ENCODE measurements at regions not wholly inside any gene's neighbourhood (a gene's known extent, or its start where the extent isn't known, plus 50 kb on each side); places are given as distances from the start of the nearest gene placed in this dataset.

DNA sequence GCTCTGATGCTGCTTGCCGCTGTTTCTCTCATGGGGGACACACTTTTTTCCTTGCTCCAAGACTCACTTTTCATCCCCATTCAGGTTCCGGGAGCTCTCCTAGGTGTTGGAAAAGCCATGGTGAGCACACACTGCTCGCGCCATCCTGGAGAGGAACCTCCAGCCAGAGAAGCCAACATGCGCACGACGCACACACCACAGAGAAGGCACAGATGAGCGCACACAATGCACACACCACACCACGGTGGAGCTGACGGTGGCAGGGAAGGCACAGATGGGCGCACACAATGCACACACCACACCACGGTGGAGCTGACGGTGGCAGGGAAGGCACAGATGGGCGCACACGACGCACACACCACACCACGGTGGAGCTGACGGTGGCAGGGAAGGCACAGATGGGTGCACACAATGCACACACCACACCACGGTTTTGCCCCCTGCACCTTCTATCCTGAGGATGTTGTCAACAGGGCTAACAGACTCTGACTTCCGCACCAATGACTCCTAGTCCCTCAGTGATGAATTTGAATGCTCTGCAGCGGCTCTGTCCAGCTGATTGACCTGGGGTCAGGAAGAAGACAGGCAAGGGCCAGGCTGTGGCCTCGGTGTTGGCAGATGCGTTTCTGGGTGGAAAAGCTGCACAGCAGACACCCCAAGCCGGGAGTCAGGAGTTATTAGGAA, 154.7 kb downstream of the ERMARD start:
- ChIA-PET POLR2A (ENCODE audit: low non-redundant PET) (no interaction called here), CTCF (interaction anchor here (0.6 kb wide), 2 partner anchors 296 to 804 kb away, joined by 4 read pairs; no protein-coding TSS in a partner anchor)
- TF ChIP-seq, protein P1, sequence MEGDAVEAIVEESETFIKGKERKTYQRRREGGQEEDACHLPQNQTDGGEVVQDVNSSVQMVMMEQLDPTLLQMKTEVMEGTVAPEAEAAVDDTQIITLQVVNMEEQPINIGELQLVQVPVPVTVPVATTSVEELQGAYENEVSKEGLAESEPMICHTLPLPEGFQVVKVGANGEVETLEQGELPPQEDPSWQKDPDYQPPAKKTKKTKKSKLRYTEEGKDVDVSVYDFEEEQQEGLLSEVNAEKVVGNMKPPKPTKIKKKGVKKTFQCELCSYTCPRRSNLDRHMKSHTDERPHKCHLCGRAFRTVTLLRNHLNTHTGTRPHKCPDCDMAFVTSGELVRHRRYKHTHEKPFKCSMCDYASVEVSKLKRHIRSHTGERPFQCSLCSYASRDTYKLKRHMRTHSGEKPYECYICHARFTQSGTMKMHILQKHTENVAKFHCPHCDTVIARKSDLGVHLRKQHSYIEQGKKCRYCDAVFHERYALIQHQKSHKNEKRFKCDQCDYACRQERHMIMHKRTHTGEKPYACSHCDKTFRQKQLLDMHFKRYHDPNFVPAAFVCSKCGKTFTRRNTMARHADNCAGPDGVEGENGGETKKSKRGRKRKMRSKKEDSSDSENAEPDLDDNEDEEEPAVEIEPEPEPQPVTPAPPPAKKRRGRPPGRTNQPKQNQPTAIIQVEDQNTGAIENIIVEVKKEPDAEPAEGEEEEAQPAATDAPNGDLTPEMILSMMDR (conservative IDR thresholded peaks at IDR 0.05; ENCODE audit: low read depth), result no peak
- H3K27ac ChIP-seq, result no peak overlapping the region
- no peak for DNase-seq (ENCODE audit: low spot score)

DNA sequence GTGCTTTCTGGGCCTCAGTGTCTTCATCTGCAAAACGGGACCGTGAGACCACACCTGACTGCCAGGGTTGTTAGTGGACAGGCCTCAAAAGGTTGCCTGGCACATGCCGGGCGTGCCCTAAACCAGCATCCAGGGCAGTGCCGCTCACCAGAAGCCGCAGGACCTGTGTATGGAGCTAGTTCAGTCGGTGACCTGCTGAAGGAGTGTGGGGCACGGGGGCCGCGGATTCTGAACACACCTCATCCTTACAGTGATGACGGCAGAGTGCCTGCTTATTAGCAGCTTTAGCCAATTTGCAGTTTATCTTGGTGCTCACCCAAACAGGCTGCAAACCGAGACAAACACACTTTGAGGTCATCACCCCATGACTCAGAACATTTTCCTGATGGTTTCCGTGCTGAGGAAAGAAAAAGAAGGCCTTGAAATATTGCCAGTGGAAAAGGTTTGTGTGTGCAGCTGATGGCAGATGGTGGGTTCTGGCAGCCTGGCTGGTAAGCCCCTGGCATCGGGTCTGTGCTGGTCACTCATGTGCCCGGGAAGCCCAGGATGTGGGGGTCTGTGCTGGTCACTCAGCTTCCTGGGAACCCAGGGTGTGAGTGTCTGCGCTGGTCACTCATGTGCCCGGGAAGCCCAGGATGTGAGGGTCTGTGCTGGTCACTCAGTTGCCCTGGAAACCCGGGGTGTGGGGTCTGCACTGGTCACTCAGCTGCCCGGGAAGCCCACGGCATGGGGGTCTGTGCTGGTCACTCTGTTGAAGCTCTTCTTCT, 153.8 kb downstream of the ERMARD start:
- ChIA-PET CTCF (interaction anchor here (0.6 to 0.9 kb wide), 2 partner anchors 11 to 803 kb away, joined by 3 to 4 read pairs; no protein-coding TSS in a partner anchor), POLR2A (ENCODE audit: low non-redundant PET) (interaction anchor here (0.6 kb wide), 1 partner anchor 121 kb away, joined by 3 read pairs; no protein-coding TSS in a partner anchor)
- DNase-seq (ENCODE audit: low spot score), result peak; percentile 61
- TF ChIP-seq, protein P1 (conservative IDR thresholded peaks at IDR 0.05; ENCODE audit: low read depth), result no peak
- peak overlapping the region; percentile 50 for H3K27ac ChIP-seq

DNA sequence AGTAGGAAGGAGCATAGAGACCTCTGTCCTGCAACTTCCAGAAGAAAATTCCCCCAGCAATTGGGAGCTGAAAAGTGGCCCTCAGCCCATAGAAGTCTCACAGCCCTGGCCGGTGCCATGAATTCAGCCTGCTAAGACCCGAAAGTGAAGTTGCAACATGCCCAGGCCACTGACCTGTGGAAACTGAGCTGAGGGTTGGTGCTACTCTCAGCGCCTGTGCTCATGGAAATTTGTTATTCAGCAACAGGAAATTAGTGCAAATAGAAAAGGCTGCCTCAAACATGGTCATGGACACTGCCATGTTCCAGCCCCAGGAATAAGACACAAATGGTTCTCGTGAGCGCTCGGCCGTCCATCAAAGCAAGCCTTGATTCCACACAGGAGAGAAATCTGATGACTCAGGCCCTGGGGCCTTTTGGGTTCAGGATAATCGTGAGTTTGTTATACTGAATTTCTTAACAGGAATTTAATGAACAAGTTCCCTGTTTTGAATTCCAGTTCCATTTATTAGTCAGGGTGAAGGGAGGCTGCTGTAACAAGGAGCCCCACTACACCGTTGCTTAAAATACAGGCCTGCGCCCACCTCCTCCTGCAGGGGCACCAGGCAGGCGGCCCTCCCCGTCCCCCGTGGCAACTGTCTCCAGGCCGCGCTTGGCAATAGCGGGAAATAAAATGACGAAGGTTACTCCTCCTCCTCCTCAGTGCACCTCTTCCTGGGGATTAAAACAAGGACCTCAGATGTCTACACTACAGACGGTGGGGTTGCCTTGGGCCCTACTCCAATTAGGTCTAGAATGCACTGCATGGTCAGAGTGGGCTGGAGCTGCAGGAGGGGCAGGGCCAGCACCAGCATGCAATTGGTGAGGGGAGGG, 152.9 kb downstream of the ERMARD start:
- DNase-seq (ENCODE audit: low spot score), result no peak
- ChIA-PET POLR2A (ENCODE audit: low non-redundant PET) (no interaction called here), CTCF (interaction anchor here (0.9 kb wide), 1 partner anchor 10 kb away, joined by 3 read pairs; no protein-coding TSS in a partner anchor)
- peak overlapping the region; percentile 50 for H3K27ac ChIP-seq
- TF ChIP-seq, protein P1 (conservative IDR thresholded peaks at IDR 0.05; ENCODE audit: low read depth), result no peak

DNA sequence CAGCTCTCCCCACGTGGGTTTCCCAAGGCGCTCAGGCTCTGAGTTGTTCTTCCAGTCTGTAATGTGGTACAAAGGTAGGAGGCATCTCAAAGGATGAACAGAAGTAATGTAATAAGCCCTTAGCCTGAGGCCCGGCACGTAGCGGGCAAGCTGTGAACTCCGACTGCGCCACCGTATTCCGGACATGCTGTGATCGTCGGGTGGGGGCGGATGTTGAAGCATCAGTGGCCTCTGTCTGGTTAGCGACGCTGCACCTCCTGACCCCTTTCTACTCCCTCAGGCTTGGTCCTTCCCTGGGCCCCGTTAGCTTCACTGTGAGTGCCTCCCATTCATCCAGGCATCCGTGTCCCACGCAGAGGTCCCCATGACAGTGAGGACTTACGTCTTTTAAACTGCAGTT, 151.7 kb downstream of the ERMARD start:
- DNase-seq (ENCODE audit: low spot score), result no peak
- POLR2A ChIA-PET (ENCODE audit: low non-redundant PET), result no interaction called here
- TF ChIP-seq, protein P1 (conservative IDR thresholded peaks at IDR 0.05; ENCODE audit: low read depth), result no peak
- CTCF ChIA-PET, result interaction anchor here (0.6 kb wide), 1 partner anchor 248 kb away, joined by 5 read pairs; no protein-coding TSS in a partner anchor
- H3K27ac ChIP-seq, result no peak overlapping the region

DNA sequence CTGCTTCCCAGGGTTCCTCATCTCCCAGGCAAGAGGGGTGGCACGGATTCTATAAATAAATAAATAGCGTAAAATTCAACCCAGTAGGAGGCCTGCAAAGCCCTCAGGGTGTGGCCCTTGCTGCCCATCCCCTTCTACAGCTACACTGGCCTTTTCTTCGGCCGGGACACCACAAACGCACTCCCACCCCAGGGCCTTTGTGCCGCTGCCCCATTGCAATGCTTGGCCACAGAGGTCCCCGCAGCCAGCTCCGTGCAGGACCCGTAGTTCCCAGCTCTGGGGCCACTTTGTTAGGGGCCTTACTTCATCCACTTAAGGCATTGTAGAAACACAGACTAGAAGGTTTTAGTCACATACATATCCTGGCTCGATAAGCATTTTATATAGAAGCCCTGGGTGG, 151.2 kb downstream of the ERMARD start:
- DNase-seq (ENCODE audit: low spot score), result no peak
- ChIA-PET CTCF (no interaction called here), POLR2A (ENCODE audit: low non-redundant PET) (no interaction called here)
- no peak overlapping the region for H3K27ac ChIP-seq
- TF ChIP-seq, protein P1 (conservative IDR thresholded peaks at IDR 0.05; ENCODE audit: low read depth), result no peak

DNA sequence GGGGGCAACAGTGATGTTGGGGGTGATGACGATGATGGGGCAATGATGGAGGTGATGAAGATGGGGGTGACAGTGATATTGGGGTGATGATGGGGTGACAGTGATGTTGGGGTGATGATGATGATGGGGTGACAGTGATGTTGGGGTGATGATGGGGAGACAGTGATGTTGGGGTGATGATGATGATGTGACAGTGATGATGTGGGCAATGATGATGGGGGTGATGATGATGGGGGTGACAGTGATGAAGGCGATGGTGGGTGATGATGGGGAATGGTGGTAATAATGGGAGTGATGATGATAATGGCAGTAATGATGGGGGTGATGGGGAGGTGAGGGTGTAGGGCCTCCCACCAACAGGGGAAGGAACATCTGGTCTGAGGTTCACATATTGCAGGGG, 150.6 kb downstream of the ERMARD start:
- TF ChIP-seq, protein P1 (conservative IDR thresholded peaks at IDR 0.05; ENCODE audit: low read depth), result no peak
- no peak for DNase-seq (ENCODE audit: low spot score)
- CTCF ChIA-PET, result no interaction called here
- H3K27ac ChIP-seq, result no peak overlapping the region
- POLR2A ChIA-PET (ENCODE audit: low non-redundant PET), result no interaction called here

Data from RWPE1 (cell line).